A549 (cell line): ENCODE measurements at regions not wholly inside any gene's neighbourhood (a gene's known extent, or its start where the extent isn't known, plus 50 kb on each side); places are given as distances from the start of the nearest gene placed in this dataset.

Experiments used
- CEBPB ChIP-seq, 2 experiments: fragments of >200 bp in 1 of 2; sonication (Bioruptor Twin) in 1 of 2; formaldehyde crosslinking in 1 of 2; IDR thresholded peaks; 2 replicates each; pipeline ENCODE4 v1.6.1; 2012 to 2016
- JUNB ChIP-seq: fragments of >200 bp; sonication (Bioruptor Twin); formaldehyde crosslinking; IDR thresholded peaks from 2 replicates; pipeline ENCODE4 v1.6.1; 2016

GRCh38 chrX:39958850-39959249, 138.9 kb downstream of the BCOR start:
- TF ChIP-seq CEBPB (IDR thresholded peaks at IDR 0.05) (no peak), JUNB (no peak)
